Stimulated activated memory B cell treated with anti-CD40 and anti-IgM and Interleukin-4, amounts not matched to agents 10 μg/mL and 1 μg/mL and 100 μg/mL, for 72 hours (primary cell): ENCODE measurements at regions not wholly inside any gene's neighbourhood (a gene's known extent, or its start where the extent isn't known, plus 50 kb on each side); places are given as distances from the start of the nearest gene placed in this dataset.
"Not testable (repeated sequence)": the region's sequence is repeated elsewhere in the genome, so short reads cannot be mapped to it uniquely, and the experiment has no call there.

Source experiments
- ATAC-seq: fragments of 150-1000 bp; cut with Tn5 transposase; 2 replicates; pipeline ENCODE4 v1.10.0; 2021
- H3K27ac Mint-ChIP-seq: one replicate; pipeline ENCODE4 v1.8.0; 2022; ENCODE audit warnings: mild to moderate bottlenecking, mixed read lengths
- H3K27me3 Mint-ChIP-seq: one replicate; pipeline ENCODE4 v1.8.0; 2022; ENCODE audit warnings: mixed read lengths
- H3K36me3 Mint-ChIP-seq: one replicate; pipeline ENCODE4 v1.8.0; 2022; ENCODE audit warnings: mixed read lengths
- H3K4me1 Mint-ChIP-seq: one replicate; pipeline ENCODE4 v1.8.0; 2022; ENCODE audit warnings: mixed read lengths
- H3K4me3 Mint-ChIP-seq: one replicate; pipeline ENCODE4 v1.8.0; 2022; ENCODE audit warnings: mild to moderate bottlenecking, moderate library complexity, mixed read lengths
- H3K9me3 Mint-ChIP-seq: one replicate; pipeline ENCODE4 v1.8.0; 2022; ENCODE audit warnings: mixed read lengths

GRCh38 chr10:52484206-52485065 lies 170.4 kb downstream of the DKK1 start:
- Mint-ChIP-seq H3K27ac (no peak overlapping the region), H3K36me3 (no peaks in the 10 kb centered on the region), H3K9me3 (no peaks in the 10 kb centered on the region), H3K4me3 (no peak overlapping the region), H3K27me3 (no peaks in the 10 kb centered on the region), H3K4me1 (peaks cover 6% of the 10 kb centered on the region)
- no peak for ATAC-seq

GRCh38 chr10:52485462-52485861 lies 171.4 kb downstream of the DKK1 start:
- peaks cover 6% of the 10 kb centered on the region for H3K4me1 Mint-ChIP-seq
- H3K27me3 Mint-ChIP-seq: no peaks in the 10 kb centered on the region
- no peaks in the 10 kb centered on the region for H3K36me3 Mint-ChIP-seq
- H3K4me3 Mint-ChIP-seq: no peak overlapping the region
- H3K27ac Mint-ChIP-seq: no peak overlapping the region
- no peaks in the 10 kb centered on the region for H3K9me3 Mint-ChIP-seq
- ATAC-seq: no peak

GRCh38 chr10:52486840-52487611 lies 172.9 kb downstream of the DKK1 start:
- no peak overlapping the region for H3K27ac Mint-ChIP-seq
- ATAC-seq: no peak
- H3K27me3 Mint-ChIP-seq: no peaks in the 10 kb centered on the region
- H3K4me1 Mint-ChIP-seq: peaks cover 6% of the 10 kb centered on the region
- H3K4me3 Mint-ChIP-seq: no peak overlapping the region
- H3K36me3 Mint-ChIP-seq: no peaks in the 10 kb centered on the region
- H3K9me3 Mint-ChIP-seq: no peaks in the 10 kb centered on the region

GRCh38 chr10:52488606-52489485 lies 174.8 kb downstream of the DKK1 start:
- no peak for ATAC-seq
- Mint-ChIP-seq H3K27me3 (no peaks in the 10 kb centered on the region), H3K4me3 (no peak overlapping the region), H3K27ac (no peak overlapping the region), H3K9me3 (no peaks in the 10 kb centered on the region), H3K36me3 (no peaks in the 10 kb centered on the region), H3K4me1 (no peaks in the 10 kb centered on the region)

GRCh38 chr10:52491246-52491995 lies 177.3 kb downstream of the DKK1 start:
- Mint-ChIP-seq H3K4me3 (no peak overlapping the region), H3K36me3 (no peaks in the 10 kb centered on the region), H3K4me1 (no peaks in the 10 kb centered on the region), H3K27me3 (no peaks in the 10 kb centered on the region), H3K9me3 (no peaks in the 10 kb centered on the region), H3K27ac (no peak overlapping the region)
- no peak for ATAC-seq

GRCh38 chr10:52499281-52499680 lies 185.2 kb downstream of the DKK1 start:
- peaks cover 5% of the 10 kb centered on the region for H3K9me3 Mint-ChIP-seq
- H3K36me3 Mint-ChIP-seq: no peaks in the 10 kb centered on the region
- H3K4me3 Mint-ChIP-seq: no peak overlapping the region
- H3K27me3 Mint-ChIP-seq: no peaks in the 10 kb centered on the region
- no peaks in the 10 kb centered on the region for H3K4me1 Mint-ChIP-seq
- H3K27ac Mint-ChIP-seq: no peak overlapping the region
- no peak for ATAC-seq

- Mint-ChIP-seq H3K27me3 (no peaks in the 10 kb centered on the region), H3K9me3 (peaks cover 10% of the 10 kb centered on the region), H3K4me3 (no peak overlapping the region), H3K36me3 (no peaks in the 10 kb centered on the region), H3K27ac (no peak overlapping the region), H3K4me1 (no peaks in the 10 kb centered on the region)
- no peak for ATAC-seq
These were observed 186.4 kb downstream of the DKK1 start for GRCh38 chr10:52500476-52500875.

- ATAC-seq: no peak
- H3K4me1 Mint-ChIP-seq: no peaks in the 10 kb centered on the region
- H3K4me3 Mint-ChIP-seq: no peak overlapping the region
- H3K36me3 Mint-ChIP-seq: no peaks in the 10 kb centered on the region
- H3K27ac Mint-ChIP-seq: no peak overlapping the region
- H3K27me3 Mint-ChIP-seq: no peaks in the 10 kb centered on the region
- peaks cover 10% of the 10 kb centered on the region for H3K9me3 Mint-ChIP-seq
These were observed 188.2 kb downstream of the DKK1 start for GRCh38 chr10:52502237-52502636.

- H3K9me3 Mint-ChIP-seq: peaks cover 14% of the 10 kb centered on the region
- ATAC-seq, H3K4me1 Mint-ChIP-seq: not testable (repeated sequence)
These were observed 191.3 kb downstream of the DKK1 start for GRCh38 chr10:52505341-52505740.

GRCh38 chr10:52514481-52514880 lies 200.4 kb downstream of the DKK1 start:
- peaks cover 4% of the 10 kb centered on the region for H3K9me3 Mint-ChIP-seq
- H3K27ac Mint-ChIP-seq: no peak overlapping the region
- no peaks in the 10 kb centered on the region for H3K36me3 Mint-ChIP-seq
- H3K4me1 Mint-ChIP-seq: no peaks in the 10 kb centered on the region
- no peak overlapping the region for H3K4me3 Mint-ChIP-seq
- no peak for ATAC-seq
- H3K27me3 Mint-ChIP-seq: no peaks in the 10 kb centered on the region

More at GRCh38 chr10:52505341-52505740, 191.3 kb downstream of the DKK1 start:
- not testable (repeated sequence) for H3K27me3 Mint-ChIP-seq, H3K4me3 Mint-ChIP-seq, H3K36me3 Mint-ChIP-seq, H3K27ac Mint-ChIP-seq

- Mint-ChIP-seq H3K36me3 (no peaks in the 10 kb centered on the region), H3K4me3 (no peak overlapping the region), H3K9me3 (no peaks in the 10 kb centered on the region), H3K27ac (no peak overlapping the region), H3K27me3 (no peaks in the 10 kb centered on the region), H3K4me1 (no peaks in the 10 kb centered on the region)
- no peak for ATAC-seq
These were observed 202.9 kb downstream of the DKK1 start for GRCh38 chr10:52517012-52517411.

- no peaks in the 10 kb centered on the region for H3K9me3 Mint-ChIP-seq
- ATAC-seq: no peak
- H3K36me3 Mint-ChIP-seq: no peaks in the 10 kb centered on the region
- H3K4me1 Mint-ChIP-seq: no peaks in the 10 kb centered on the region
- H3K27ac Mint-ChIP-seq: no peak overlapping the region
- H3K4me3 Mint-ChIP-seq: no peak overlapping the region
- no peaks in the 10 kb centered on the region for H3K27me3 Mint-ChIP-seq
These were observed 209.6 kb downstream of the DKK1 start for GRCh38 chr10:52523696-52524095.

- Mint-ChIP-seq H3K36me3 (no peaks in the 10 kb centered on the region), H3K9me3 (peaks cover 2% of the 10 kb centered on the region)
These were observed 211.7 kb downstream of the DKK1 start for GRCh38 chr10:52525761-52526160.

GRCh38 chr10:52526251-52526823 lies 212.3 kb downstream of the DKK1 start:
- no peak overlapping the region for H3K27ac Mint-ChIP-seq
- no peaks in the 10 kb centered on the region for H3K36me3 Mint-ChIP-seq
- H3K9me3 Mint-ChIP-seq: peaks cover 2% of the 10 kb centered on the region
- no peaks in the 10 kb centered on the region for H3K27me3 Mint-ChIP-seq
- no peak overlapping the region for H3K4me3 Mint-ChIP-seq
- ATAC-seq: no peak
- no peaks in the 10 kb centered on the region for H3K4me1 Mint-ChIP-seq

More at GRCh38 chr10:52525761-52526160, 211.7 kb downstream of the DKK1 start:
- Mint-ChIP-seq H3K4me3 (no peak overlapping the region), H3K4me1 (no peaks in the 10 kb centered on the region), H3K27me3 (no peaks in the 10 kb centered on the region), H3K27ac (no peak overlapping the region)
- ATAC-seq: no peak
